Osteocyte (in vitro differentiated cells): ENCODE measurements at regions not wholly inside any gene's neighbourhood (a gene's known extent, or its start where the extent isn't known, plus 50 kb on each side); places are given as distances from the start of the nearest gene placed in this dataset.

Source experiments
- DNase-seq: peaks from one replicate; pipeline ENCODE4 v3.0.0; 2021; ENCODE audit warnings: mixed read lengths; ENCODE audit not compliant: unreplicated experiment; ENCODE audit errors: extremely low spot score
- H3K27ac Mint-ChIP-seq: one replicate; pipeline ENCODE4 v1.8.0; 2021; ENCODE audit warnings: mild to moderate bottlenecking, mixed read lengths; ENCODE audit not compliant: unreplicated experiment
- H3K27me3 Mint-ChIP-seq: one replicate; pipeline ENCODE4 v1.8.0; 2021; ENCODE audit warnings: mixed read lengths; ENCODE audit not compliant: unreplicated experiment
- H3K36me3 Mint-ChIP-seq: one replicate; pipeline ENCODE4 v1.8.0; 2021; ENCODE audit warnings: mixed read lengths; ENCODE audit not compliant: unreplicated experiment
- H3K4me1 Mint-ChIP-seq: one replicate; pipeline ENCODE4 v1.8.0; 2021; ENCODE audit warnings: mixed read lengths; ENCODE audit not compliant: unreplicated experiment
- H3K4me3 Mint-ChIP-seq: one replicate; pipeline ENCODE4 v1.8.0; 2021; ENCODE audit warnings: mild to moderate bottlenecking, moderate library complexity, mixed read lengths; ENCODE audit not compliant: unreplicated experiment
- H3K9me3 Mint-ChIP-seq: one replicate; pipeline ENCODE4 v1.8.0; 2021; ENCODE audit warnings: mixed read lengths; ENCODE audit not compliant: unreplicated experiment
- CTCF ChIP-seq: fragments of 200-600 bp; sonication (generic); IDR thresholded peaks from 2 replicates; pipeline ENCODE4 v1.5.0; 2021; ENCODE audit warnings: antibody characterized with exemption, mild to moderate bottlenecking, moderate library complexity

GRCh38 chr10:55495555-55495954 lies 694.5 kb upstream of the PCDH15 start:
- Mint-ChIP-seq H3K36me3 (no peaks in the 10 kb centered on the region), H3K4me3 (no peak overlapping the region), H3K27ac (no peak overlapping the region), H3K4me1 (peaks cover 3% of the 10 kb centered on the region), H3K27me3 (no peaks in the 10 kb centered on the region), H3K9me3 (peaks cover 8% of the 10 kb centered on the region)
- TF ChIP-seq CTCF: no peak
- DNase-seq: no peak

GRCh38 chr10:55491712-55492111 lies 690.7 kb upstream of the PCDH15 start:
- Mint-ChIP-seq H3K4me1 (peaks cover 3% of the 10 kb centered on the region), H3K9me3 (peaks cover 8% of the 10 kb centered on the region), H3K27me3 (no peaks in the 10 kb centered on the region), H3K4me3 (no peak overlapping the region), H3K27ac (no peak overlapping the region), H3K36me3 (no peaks in the 10 kb centered on the region)
- no peak for TF ChIP-seq CTCF
- no peak for DNase-seq

- DNase-seq: no peak
- TF ChIP-seq CTCF: no peak
- peaks cover 16% of the 10 kb centered on the region for H3K9me3 Mint-ChIP-seq
Measured at GRCh38 chr10:55485827-55486226, 684.8 kb upstream of the PCDH15 start.

GRCh38 chr10:55476129-55476528 lies 675.1 kb upstream of the PCDH15 start:
- H3K4me1 Mint-ChIP-seq: peaks cover 4% of the 10 kb centered on the region
- no peak for DNase-seq
- H3K27me3 Mint-ChIP-seq: no peaks in the 10 kb centered on the region
- no peak overlapping the region for H3K27ac Mint-ChIP-seq
- no peaks in the 10 kb centered on the region for H3K36me3 Mint-ChIP-seq
- peaks cover under 1% of the 10 kb centered on the region for H3K9me3 Mint-ChIP-seq
- no peak overlapping the region for H3K4me3 Mint-ChIP-seq
- no peak for TF ChIP-seq CTCF

More at GRCh38 chr10:55485827-55486226, 684.8 kb upstream of the PCDH15 start:
- H3K4me1 Mint-ChIP-seq: no peaks in the 10 kb centered on the region
- H3K27me3 Mint-ChIP-seq: no peaks in the 10 kb centered on the region
- no peak overlapping the region for H3K27ac Mint-ChIP-seq
- no peaks in the 10 kb centered on the region for H3K36me3 Mint-ChIP-seq
- no peak overlapping the region for H3K4me3 Mint-ChIP-seq

GRCh38 chr10:55474258-55474657 lies 673.2 kb upstream of the PCDH15 start:
- Mint-ChIP-seq H3K9me3 (no peaks in the 10 kb centered on the region), H3K4me3 (no peak overlapping the region), H3K27ac (no peak overlapping the region), H3K4me1 (peaks cover 4% of the 10 kb centered on the region), H3K27me3 (no peaks in the 10 kb centered on the region), H3K36me3 (no peaks in the 10 kb centered on the region)
- no peak for DNase-seq
- TF ChIP-seq CTCF: no peak
